ENCODE measurements at regions not wholly inside any gene's neighbourhood (a gene's known extent, or its start where the extent isn't known, plus 50 kb on each side); places are given as distances from the start of the nearest gene placed in this dataset.

DNA sequence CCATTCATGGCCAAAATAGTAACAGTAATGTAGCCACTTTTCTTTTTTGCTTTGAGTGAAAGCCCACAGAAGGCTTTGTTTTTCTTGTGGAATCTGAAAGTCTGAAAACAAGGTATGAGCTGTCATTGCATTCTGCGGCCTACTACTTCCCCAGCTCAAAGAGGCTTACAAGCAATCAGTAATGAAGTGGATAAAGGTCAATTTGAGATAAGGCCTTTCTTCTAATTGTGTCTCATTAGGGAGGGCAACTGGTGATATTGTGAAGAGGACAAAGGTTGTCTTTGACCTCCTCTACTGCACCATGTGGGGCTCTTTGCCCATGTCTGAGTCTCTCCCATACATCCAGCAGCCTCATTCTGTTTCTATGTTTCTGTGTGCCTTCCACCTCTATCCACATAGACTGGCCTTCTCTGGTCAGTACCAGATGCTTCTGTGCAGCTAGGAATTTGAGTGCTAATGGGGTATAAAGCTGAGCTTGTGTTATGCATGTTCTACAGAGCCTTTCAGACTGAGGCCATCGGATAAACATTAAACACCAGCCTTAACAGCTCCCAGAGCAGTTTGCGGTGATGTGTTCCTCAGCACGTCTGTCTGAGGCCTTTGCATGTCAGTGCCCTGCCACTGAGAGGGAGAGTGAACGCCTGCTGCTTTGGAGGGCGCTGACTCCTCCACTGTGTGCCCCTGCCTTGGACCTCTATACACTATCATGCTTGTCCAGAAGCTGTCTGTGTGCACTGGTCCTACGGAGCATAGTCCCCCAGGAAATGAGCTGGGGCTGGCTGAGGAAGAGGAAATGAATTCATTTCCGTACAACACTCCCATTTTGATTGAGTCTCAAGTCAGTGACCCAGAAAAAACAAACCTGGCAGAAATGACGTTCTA is 80.2 kb downstream of the SH2D1A start:
- ATAC-seq: no peak
- TF ChIP-seq, protein P1, sequence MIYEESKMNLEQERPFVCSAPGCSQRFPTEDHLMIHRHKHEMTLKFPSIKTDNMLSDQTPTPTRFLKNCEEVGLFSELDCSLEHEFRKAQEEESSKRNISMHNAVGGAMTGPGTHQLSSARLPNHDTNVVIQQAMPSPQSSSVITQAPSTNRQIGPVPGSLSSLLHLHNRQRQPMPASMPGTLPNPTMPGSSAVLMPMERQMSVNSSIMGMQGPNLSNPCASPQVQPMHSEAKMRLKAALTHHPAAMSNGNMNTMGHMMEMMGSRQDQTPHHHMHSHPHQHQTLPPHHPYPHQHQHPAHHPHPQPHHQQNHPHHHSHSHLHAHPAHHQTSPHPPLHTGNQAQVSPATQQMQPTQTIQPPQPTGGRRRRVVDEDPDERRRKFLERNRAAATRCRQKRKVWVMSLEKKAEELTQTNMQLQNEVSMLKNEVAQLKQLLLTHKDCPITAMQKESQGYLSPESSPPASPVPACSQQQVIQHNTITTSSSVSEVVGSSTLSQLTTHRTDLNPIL (CRISPR knock-in tag; IDR thresholded peaks at IDR 0.05; ENCODE audit: low read depth): no peak
- no peak for TF ChIP-seq ZFP30 (CRISPR knock-in tag; IDR thresholded peaks at IDR 0.05)
- TF ChIP-seq, protein P2, sequence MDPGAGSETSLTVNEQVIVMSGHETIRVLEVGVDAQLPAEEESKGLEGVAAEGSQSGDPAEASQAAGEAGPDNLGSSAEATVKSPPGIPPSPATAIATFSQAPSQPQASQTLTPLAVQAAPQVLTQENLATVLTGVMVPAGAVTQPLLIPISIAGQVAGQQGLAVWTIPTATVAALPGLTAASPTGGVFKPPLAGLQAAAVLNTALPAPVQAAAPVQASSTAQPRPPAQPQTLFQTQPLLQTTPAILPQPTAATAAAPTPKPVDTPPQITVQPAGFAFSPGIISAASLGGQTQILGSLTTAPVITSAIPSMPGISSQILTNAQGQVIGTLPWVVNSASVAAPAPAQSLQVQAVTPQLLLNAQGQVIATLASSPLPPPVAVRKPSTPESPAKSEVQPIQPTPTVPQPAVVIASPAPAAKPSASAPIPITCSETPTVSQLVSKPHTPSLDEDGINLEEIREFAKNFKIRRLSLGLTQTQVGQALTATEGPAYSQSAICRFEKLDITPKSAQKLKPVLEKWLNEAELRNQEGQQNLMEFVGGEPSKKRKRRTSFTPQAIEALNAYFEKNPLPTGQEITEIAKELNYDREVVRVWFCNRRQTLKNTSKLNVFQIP (CRISPR knock-in tag; IDR thresholded peaks at IDR 0.05; ENCODE audit: borderline replicate concordance, low read depth): no peak
- no peak for TF ChIP-seq PPARA (CRISPR knock-in tag; IDR thresholded peaks at IDR 0.05; ENCODE audit: borderline replicate concordance)
- no peak for TF ChIP-seq RARB (CRISPR knock-in tag; IDR thresholded peaks at IDR 0.05)
- TF ChIP-seq ISL1 (CRISPR knock-in tag; IDR thresholded peaks at IDR 0.05): no peak
- TF ChIP-seq, protein P3, sequence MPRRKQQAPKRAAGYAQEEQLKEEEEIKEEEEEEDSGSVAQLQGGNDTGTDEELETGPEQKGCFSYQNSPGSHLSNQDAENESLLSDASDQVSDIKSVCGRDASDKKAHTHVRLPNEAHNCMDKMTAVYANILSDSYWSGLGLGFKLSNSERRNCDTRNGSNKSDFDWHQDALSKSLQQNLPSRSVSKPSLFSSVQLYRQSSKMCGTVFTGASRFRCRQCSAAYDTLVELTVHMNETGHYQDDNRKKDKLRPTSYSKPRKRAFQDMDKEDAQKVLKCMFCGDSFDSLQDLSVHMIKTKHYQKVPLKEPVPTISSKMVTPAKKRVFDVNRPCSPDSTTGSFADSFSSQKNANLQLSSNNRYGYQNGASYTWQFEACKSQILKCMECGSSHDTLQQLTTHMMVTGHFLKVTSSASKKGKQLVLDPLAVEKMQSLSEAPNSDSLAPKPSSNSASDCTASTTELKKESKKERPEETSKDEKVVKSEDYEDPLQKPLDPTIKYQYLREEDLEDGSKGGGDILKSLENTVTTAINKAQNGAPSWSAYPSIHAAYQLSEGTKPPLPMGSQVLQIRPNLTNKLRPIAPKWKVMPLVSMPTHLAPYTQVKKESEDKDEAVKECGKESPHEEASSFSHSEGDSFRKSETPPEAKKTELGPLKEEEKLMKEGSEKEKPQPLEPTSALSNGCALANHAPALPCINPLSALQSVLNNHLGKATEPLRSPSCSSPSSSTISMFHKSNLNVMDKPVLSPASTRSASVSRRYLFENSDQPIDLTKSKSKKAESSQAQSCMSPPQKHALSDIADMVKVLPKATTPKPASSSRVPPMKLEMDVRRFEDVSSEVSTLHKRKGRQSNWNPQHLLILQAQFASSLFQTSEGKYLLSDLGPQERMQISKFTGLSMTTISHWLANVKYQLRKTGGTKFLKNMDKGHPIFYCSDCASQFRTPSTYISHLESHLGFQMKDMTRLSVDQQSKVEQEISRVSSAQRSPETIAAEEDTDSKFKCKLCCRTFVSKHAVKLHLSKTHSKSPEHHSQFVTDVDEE (CRISPR knock-in tag; IDR thresholded peaks at IDR 0.05): no peak
- no peak for TF ChIP-seq TOX (CRISPR knock-in tag; IDR thresholded peaks at IDR 0.05; ENCODE audit: borderline replicate concordance)
- TF ChIP-seq, protein P4, sequence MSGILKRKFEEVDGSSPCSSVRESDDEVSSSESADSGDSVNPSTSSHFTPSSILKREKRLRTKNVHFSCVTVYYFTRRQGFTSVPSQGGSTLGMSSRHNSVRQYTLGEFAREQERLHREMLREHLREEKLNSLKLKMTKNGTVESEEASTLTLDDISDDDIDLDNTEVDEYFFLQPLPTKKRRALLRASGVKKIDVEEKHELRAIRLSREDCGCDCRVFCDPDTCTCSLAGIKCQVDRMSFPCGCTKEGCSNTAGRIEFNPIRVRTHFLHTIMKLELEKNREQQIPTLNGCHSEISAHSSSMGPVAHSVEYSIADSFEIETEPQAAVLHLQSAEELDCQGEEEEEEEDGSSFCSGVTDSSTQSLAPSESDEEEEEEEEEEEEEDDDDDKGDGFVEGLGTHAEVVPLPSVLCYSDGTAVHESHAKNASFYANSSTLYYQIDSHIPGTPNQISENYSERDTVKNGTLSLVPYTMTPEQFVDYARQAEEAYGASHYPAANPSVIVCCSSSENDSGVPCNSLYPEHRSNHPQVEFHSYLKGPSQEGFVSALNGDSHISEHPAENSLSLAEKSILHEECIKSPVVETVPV (CRISPR knock-in tag; IDR thresholded peaks at IDR 0.05): no peak
- TF ChIP-seq ZNF8 (CRISPR knock-in tag; IDR thresholded peaks at IDR 0.05): no peak
- no peak for TF ChIP-seq GLIS3 (CRISPR knock-in tag; IDR thresholded peaks at IDR 0.05)
- no peak for TF ChIP-seq ESRRG (CRISPR knock-in tag; IDR thresholded peaks at IDR 0.05)

DNA sequence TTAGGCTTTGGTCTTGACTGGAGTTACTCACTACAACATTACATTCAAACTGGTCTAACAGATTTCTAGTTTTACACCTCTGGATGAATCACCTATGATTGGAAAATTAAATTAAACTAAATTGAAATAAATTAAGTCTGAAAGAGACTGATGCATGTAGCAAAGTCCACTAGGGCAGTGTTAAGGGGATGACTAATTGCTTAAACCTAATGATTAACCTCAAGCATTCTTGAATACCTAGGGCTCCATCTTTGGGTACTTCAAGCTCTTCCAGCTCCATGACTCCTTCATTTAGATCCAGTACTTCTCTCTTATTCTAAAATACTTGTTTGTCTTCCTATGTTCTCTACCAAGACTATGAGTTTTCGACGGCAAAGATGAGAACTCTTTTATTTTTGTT is 86.8 kb downstream of the SH2D1A start:
- no peak for ATAC-seq
- TF ChIP-seq GLIS3 (CRISPR knock-in tag; IDR thresholded peaks at IDR 0.05) (no peak), ZFP30 (CRISPR knock-in tag; IDR thresholded peaks at IDR 0.05) (no peak), ESRRG (CRISPR knock-in tag; IDR thresholded peaks at IDR 0.05) (no peak), ZFP3 (CRISPR knock-in tag; IDR thresholded peaks at IDR 0.05) (no peak), BACH2 (CRISPR knock-in tag; IDR thresholded peaks at IDR 0.05; ENCODE audit: borderline replicate concordance) (no peak), CSDC2 (CRISPR knock-in tag; IDR thresholded peaks at IDR 0.05) (no peak), OSR1 (CRISPR knock-in tag; IDR thresholded peaks at IDR 0.05) (no peak), SNAI2 (CRISPR knock-in tag; IDR thresholded peaks at IDR 0.05) (no peak), TOX (CRISPR knock-in tag; IDR thresholded peaks at IDR 0.05; ENCODE audit: borderline replicate concordance) (no peak), ARNTL (CRISPR knock-in tag; IDR thresholded peaks at IDR 0.05; ENCODE audit: borderline replicate concordance, low read depth) (no peak), TCF4 (CRISPR knock-in tag; IDR thresholded peaks at IDR 0.05; ENCODE audit: borderline replicate concordance) (no peak)
- TF ChIP-seq, protein P5, sequence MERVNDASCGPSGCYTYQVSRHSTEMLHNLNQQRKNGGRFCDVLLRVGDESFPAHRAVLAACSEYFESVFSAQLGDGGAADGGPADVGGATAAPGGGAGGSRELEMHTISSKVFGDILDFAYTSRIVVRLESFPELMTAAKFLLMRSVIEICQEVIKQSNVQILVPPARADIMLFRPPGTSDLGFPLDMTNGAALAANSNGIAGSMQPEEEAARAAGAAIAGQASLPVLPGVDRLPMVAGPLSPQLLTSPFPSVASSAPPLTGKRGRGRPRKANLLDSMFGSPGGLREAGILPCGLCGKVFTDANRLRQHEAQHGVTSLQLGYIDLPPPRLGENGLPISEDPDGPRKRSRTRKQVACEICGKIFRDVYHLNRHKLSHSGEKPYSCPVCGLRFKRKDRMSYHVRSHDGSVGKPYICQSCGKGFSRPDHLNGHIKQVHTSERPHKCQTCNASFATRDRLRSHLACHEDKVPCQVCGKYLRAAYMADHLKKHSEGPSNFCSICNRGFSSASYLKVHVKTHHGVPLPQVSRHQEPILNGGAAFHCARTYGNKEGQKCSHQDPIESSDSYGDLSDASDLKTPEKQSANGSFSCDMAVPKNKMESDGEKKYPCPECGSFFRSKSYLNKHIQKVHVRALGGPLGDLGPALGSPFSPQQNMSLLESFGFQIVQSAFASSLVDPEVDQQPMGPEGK (CRISPR knock-in tag; IDR thresholded peaks at IDR 0.05; ENCODE audit: borderline replicate concordance): no peak
- TF ChIP-seq, protein P4 (CRISPR knock-in tag; IDR thresholded peaks at IDR 0.05): no peak
- TF ChIP-seq, protein P3 (CRISPR knock-in tag; IDR thresholded peaks at IDR 0.05): no peak
